NT2/D1 (cell line): ENCODE measurements at regions not wholly inside any gene's neighbourhood (a gene's known extent, or its start where the extent isn't known, plus 50 kb on each side); places are given as distances from the start of the nearest gene placed in this dataset.

Experiments used
- SUZ12 ChIP-seq: IDR thresholded peaks from 2 replicates; pipeline ENCODE4 v1.6.1; 2011; ENCODE audit not compliant: insufficient read length, insufficient read depth; ENCODE audit errors: extremely low read depth
- YY1 ChIP-seq: IDR thresholded peaks from 2 replicates; pipeline ENCODE4 v1.6.1; 2011; ENCODE audit not compliant: insufficient read length, insufficient read depth
- ZNF274 ChIP-seq: IDR thresholded peaks from 2 replicates; pipeline ENCODE4 v1.6.1; 2011; ENCODE audit warnings: mild to moderate bottlenecking, low read depth, low read length

DNA sequence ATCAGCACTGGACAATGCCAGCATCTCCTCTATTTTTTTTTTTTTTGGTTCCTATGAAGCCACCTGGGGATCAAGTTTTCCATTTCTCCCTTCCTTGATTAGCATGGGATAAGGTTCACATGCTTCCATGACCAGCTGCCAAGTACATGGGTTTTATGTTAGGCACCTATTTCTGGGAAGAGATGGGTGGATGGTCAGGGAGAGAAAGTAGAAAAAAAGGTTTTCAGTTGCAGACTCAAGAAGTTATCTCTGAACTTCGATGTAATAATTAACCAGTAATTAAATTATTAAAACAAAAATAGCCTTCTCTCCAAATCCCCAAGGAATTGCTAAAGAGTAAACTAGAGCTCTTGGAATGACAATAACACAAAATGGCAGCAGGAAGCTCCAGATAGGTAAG, 164.9 kb upstream of the MAF start:
- TF ChIP-seq YY1 (no peak), ZNF274 (no peak), SUZ12 (no peak)
